ENCODE measurements at regions not wholly inside any gene's neighbourhood (a gene's known extent, or its start where the extent isn't known, plus 50 kb on each side); places are given as distances from the start of the nearest gene placed in this dataset.

GRCh38 chrX:39372115-39372514 lies 570.9 kb downstream of the MID1IP1 start:
- H3K27ac ChIP-seq = no peak overlapping the region
- no peak for TF ChIP-seq CTCF (conservative IDR thresholded peaks at IDR 0.05)

GRCh38 chrX:39377157-39377556 lies 575.9 kb downstream of the MID1IP1 start:
- TF ChIP-seq CTCF (conservative IDR thresholded peaks at IDR 0.05) = no peak
- no peak overlapping the region for H3K27ac ChIP-seq

GRCh38 chrX:39377773-39378172 lies 576.5 kb downstream of the MID1IP1 start:
- no peak for TF ChIP-seq CTCF (conservative IDR thresholded peaks at IDR 0.05)
- H3K27ac ChIP-seq = no peak overlapping the region

GRCh38 chrX:39381422-39381821 lies 580.2 kb downstream of the MID1IP1 start:
- no peak overlapping the region for H3K27ac ChIP-seq
- TF ChIP-seq CTCF (conservative IDR thresholded peaks at IDR 0.05) = no peak

- no peak for TF ChIP-seq CTCF (conservative IDR thresholded peaks at IDR 0.05)
- no peak overlapping the region for H3K27ac ChIP-seq
Measured at GRCh38 chrX:39384996-39385395, 583.7 kb downstream of the MID1IP1 start.

- no peak overlapping the region for H3K27ac ChIP-seq
- no peak for TF ChIP-seq CTCF (conservative IDR thresholded peaks at IDR 0.05)
Measured at GRCh38 chrX:39388730-39389129, 587.5 kb downstream of the MID1IP1 start.

GRCh38 chrX:39396358-39396995 lies 595.2 kb downstream of the MID1IP1 start:
- TF ChIP-seq CTCF (conservative IDR thresholded peaks at IDR 0.05) = no peak
- H3K27ac ChIP-seq = no peak overlapping the region

All from VCaP (cell line).